AG08395 (cell line): ENCODE measurements at regions not wholly inside any gene's neighbourhood (a gene's known extent, or its start where the extent isn't known, plus 50 kb on each side); places are given as distances from the start of the nearest gene placed in this dataset.

Experiments used
- DNase-seq: peaks from one replicate; pipeline ENCODE4 v3.0.0; 2012; ENCODE audit warnings: mixed read lengths, low spot score

- DNase-seq, result peak; percentile 38
Measured at GRCh38 chr2:45275242-45275805, 266.1 kb upstream of the SIX2 start.

GRCh38 chr2:45274250-45274926 lies 265.1 kb upstream of the SIX2 start:
- no peak for DNase-seq

GRCh38 chr2:45273412-45274249 lies 264.4 kb upstream of the SIX2 start:
- DNase-seq, result no peak

GRCh38 chr2:45272549-45273265 lies 263.5 kb upstream of the SIX2 start:
- DNase-seq, result no peak

- DNase-seq, result peak; percentile 35
Measured at GRCh38 chr2:45269149-45269793, 260.0 kb upstream of the SIX2 start.

- DNase-seq, result no peak
Measured at GRCh38 chr2:45268631-45269030, 259.4 kb upstream of the SIX2 start.

GRCh38 chr2:45267062-45267792 lies 258.0 kb upstream of the SIX2 start:
- DNase-seq, result no peak

- DNase-seq, result no peak
Measured at GRCh38 chr2:45265336-45265735, 256.1 kb upstream of the SIX2 start.

GRCh38 chr2:45264227-45265225 lies 255.3 kb upstream of the SIX2 start:
- no peak for DNase-seq

- no peak for DNase-seq
Measured at GRCh38 chr2:45263147-45263546, 253.9 kb upstream of the SIX2 start.

- DNase-seq, result no peak
Measured at GRCh38 chr2:45261746-45262145, 252.5 kb upstream of the SIX2 start.

GRCh38 chr2:45260946-45261345 lies 251.7 kb upstream of the SIX2 start:
- DNase-seq, result no peak

GRCh38 chr2:45259547-45260160 lies 250.4 kb upstream of the SIX2 start:
- DNase-seq, result no peak

GRCh38 chr2:45259138-45259537 lies 249.9 kb upstream of the SIX2 start:
- no peak for DNase-seq

- DNase-seq, result no peak
Measured at GRCh38 chr2:45258311-45258710, 249.1 kb upstream of the SIX2 start.

GRCh38 chr2:45257820-45258219 lies 248.6 kb upstream of the SIX2 start:
- DNase-seq, result no peak

GRCh38 chr2:45256867-45257641 lies 247.8 kb upstream of the SIX2 start:
- DNase-seq, result no peak

- no peak for DNase-seq
Measured at GRCh38 chr2:45256173-45256866, 247.1 kb upstream of the SIX2 start.
